ENCODE measurements at regions not wholly inside any gene's neighbourhood (a gene's known extent, or its start where the extent isn't known, plus 50 kb on each side); places are given as distances from the start of the nearest gene placed in this dataset.
"Not testable (repeated sequence)": the region's sequence is repeated elsewhere in the genome, so short reads cannot be mapped to it uniquely, and the experiment has no call there.

- DNase-seq (ENCODE audit: low read depth, low spot score), result no peak
Observed at GRCh38 chr11:86861810-86862209, 61.5 kb downstream of the PRSS23 start.

GRCh38 chr11:86863476-86863875 lies 63.1 kb downstream of the PRSS23 start:
- DNase-seq (ENCODE audit: low read depth, low spot score), result no peak

GRCh38 chr11:86865436-86865835 lies 65.1 kb downstream of the PRSS23 start:
- DNase-seq (ENCODE audit: low read depth, low spot score), result no peak

GRCh38 chr11:86869531-86869930 lies 69.2 kb downstream of the PRSS23 start:
- DNase-seq (ENCODE audit: low read depth, low spot score), result no peak

GRCh38 chr11:86869966-86870570 lies 69.7 kb downstream of the PRSS23 start:
- peak; percentile 39 for DNase-seq (ENCODE audit: low read depth, low spot score)

- DNase-seq (ENCODE audit: low read depth, low spot score), result no peak
Observed at GRCh38 chr11:86873573-86874083, 73.3 kb downstream of the PRSS23 start.

GRCh38 chr11:86874304-86875056 lies 74.1 kb downstream of the PRSS23 start:
- no peak for DNase-seq (ENCODE audit: low read depth, low spot score)

GRCh38 chr11:86876716-86877234 lies 76.4 kb downstream of the PRSS23 start:
- DNase-seq (ENCODE audit: low read depth, low spot score), result no peak

GRCh38 chr11:86877503-86877902 lies 77.2 kb downstream of the PRSS23 start:
- no peak for DNase-seq (ENCODE audit: low read depth, low spot score)

GRCh38 chr11:86879241-86879640 lies 76.0 kb downstream of the FZD4 start:
- not testable (repeated sequence) for DNase-seq (ENCODE audit: low read depth, low spot score)

GRCh38 chr11:86885311-86885710 lies 69.9 kb downstream of the FZD4 start:
- no peak for DNase-seq (ENCODE audit: low read depth, low spot score)

- peak; percentile 18 for DNase-seq (ENCODE audit: low read depth, low spot score)
Observed at GRCh38 chr11:86888164-86889000, 66.8 kb downstream of the FZD4 start.

GRCh38 chr11:86889001-86889341 lies 66.2 kb downstream of the FZD4 start:
- no peak for DNase-seq (ENCODE audit: low read depth, low spot score)

- DNase-seq (ENCODE audit: low read depth, low spot score), result no peak
Observed at GRCh38 chr11:86891036-86891435, 64.2 kb downstream of the FZD4 start.

- no peak for DNase-seq (ENCODE audit: low read depth, low spot score)
Observed at GRCh38 chr11:86893235-86893634, 62.0 kb downstream of the FZD4 start.
